ENCODE measurements at regions not wholly inside any gene's neighbourhood (a gene's known extent, or its start where the extent isn't known, plus 50 kb on each side); places are given as distances from the start of the nearest gene placed in this dataset.

DNA sequence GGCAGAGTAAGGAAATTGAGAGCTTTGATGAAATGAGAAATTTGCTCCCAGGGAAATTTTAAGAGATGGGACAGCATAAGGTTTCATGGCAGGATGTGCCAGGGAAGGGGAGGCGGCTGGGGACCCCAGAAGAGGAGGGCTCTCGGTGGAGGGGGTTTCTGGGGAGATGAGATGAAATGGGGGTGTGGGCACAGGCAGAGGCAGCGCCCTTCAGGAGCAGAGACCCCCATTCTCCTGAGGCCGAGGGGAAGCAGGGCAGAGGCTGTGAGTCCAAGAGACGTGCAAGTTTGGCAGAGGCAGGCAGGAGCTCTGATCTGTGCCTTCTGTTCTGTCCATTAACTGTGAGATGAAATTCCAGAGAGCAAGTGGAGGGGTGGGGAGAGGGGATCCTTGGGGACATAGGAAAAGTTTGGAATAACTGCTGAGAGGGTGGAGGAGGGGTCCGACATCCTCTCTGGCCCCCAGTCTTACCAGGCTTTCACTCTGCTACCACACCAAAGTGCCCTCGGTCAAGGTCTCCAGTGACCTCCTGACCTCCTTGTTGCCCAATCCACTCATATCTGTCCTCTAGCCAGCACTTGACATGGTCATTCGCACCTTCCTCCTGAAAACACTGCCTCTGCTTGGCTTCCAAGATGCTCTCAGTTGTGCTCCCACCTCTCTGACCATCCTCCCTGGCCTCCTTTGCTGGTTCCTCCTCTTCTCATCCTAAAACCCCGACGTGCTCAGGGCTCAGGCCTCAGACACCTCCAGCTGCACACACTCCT is 108.1 kb upstream of the MVB12B start:
- no peak overlapping the region for H3K4me3 ChIP-seq (ENCODE audit: low read length)
- TF ChIP-seq, protein P1, sequence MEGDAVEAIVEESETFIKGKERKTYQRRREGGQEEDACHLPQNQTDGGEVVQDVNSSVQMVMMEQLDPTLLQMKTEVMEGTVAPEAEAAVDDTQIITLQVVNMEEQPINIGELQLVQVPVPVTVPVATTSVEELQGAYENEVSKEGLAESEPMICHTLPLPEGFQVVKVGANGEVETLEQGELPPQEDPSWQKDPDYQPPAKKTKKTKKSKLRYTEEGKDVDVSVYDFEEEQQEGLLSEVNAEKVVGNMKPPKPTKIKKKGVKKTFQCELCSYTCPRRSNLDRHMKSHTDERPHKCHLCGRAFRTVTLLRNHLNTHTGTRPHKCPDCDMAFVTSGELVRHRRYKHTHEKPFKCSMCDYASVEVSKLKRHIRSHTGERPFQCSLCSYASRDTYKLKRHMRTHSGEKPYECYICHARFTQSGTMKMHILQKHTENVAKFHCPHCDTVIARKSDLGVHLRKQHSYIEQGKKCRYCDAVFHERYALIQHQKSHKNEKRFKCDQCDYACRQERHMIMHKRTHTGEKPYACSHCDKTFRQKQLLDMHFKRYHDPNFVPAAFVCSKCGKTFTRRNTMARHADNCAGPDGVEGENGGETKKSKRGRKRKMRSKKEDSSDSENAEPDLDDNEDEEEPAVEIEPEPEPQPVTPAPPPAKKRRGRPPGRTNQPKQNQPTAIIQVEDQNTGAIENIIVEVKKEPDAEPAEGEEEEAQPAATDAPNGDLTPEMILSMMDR (conservative IDR thresholded peaks at IDR 0.05; ENCODE audit: low read depth, low read length) = no peak
- no peak for DNase-seq (ENCODE audit: low read depth)

DNA sequence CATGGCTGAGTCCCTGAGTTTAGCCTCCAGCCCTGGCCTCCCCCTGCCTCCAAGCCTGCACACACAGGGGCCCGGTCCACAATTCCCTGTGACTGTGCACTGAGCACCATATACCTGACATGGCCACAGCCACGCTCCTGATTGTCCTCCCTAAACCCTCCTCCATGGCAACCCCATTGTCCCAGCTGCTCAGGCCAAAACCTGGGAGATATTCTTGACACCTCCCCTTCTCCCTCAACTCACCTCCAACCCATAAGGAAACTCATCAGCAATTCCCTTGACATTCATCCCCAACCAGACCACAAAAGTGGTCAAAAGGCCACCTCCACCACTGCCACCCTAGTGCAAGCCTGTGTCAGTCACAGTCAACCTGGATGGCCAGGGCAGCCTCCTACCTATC is 107.5 kb upstream of the MVB12B start:
- TF ChIP-seq, protein P1 (conservative IDR thresholded peaks at IDR 0.05; ENCODE audit: low read depth, low read length) = no peak
- no peak for DNase-seq (ENCODE audit: low read depth)
- no peak overlapping the region for H3K4me3 ChIP-seq (ENCODE audit: low read length)

DNA sequence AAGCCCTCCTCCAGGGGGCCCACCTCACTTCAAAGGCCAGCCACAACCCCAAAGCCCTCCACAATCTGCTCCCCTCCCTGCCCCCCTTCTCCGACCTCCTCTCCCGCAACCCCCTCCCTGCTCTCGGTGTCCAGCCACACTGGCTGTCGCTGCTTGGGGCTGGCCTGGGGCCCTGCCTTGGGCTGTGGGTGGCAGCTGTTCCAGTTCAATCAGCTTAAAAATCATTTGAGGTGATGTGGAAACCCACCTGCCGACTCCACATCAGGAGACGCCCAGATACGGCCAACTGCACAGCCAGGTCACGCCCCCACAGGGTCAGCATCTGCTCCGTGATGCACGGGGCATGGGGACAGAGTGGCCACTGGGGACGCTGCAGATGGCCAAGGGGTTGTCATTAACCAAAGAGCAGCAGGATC is 107.0 kb upstream of the MVB12B start:
- no peak for DNase-seq (ENCODE audit: low read depth)
- no peak overlapping the region for H3K4me3 ChIP-seq (ENCODE audit: low read length)
- TF ChIP-seq, protein P1 (conservative IDR thresholded peaks at IDR 0.05; ENCODE audit: low read depth, low read length) = no peak

DNA sequence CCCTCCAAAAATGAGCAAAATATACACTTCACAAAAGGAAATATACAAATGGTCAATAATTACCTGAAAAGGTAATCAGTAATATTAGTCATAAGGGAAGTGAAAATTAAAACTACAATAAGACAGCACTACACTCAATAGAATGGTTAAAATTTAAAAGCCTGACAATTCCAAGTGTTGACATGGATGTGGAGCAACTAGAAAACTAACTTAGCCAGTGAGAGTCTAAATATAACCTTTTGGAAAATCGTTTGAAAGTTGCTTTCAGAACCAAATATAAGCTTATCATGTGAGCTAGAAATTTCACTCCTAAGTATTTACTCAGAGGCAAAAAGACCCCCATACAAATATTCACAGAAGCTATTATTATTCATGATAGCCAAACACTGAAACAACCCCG is 105.1 kb upstream of the MVB12B start:
- no peak overlapping the region for H3K4me3 ChIP-seq (ENCODE audit: low read length)
- TF ChIP-seq, protein P1 (conservative IDR thresholded peaks at IDR 0.05; ENCODE audit: low read depth, low read length) = no peak
- DNase-seq (ENCODE audit: low read depth) = no peak

DNA sequence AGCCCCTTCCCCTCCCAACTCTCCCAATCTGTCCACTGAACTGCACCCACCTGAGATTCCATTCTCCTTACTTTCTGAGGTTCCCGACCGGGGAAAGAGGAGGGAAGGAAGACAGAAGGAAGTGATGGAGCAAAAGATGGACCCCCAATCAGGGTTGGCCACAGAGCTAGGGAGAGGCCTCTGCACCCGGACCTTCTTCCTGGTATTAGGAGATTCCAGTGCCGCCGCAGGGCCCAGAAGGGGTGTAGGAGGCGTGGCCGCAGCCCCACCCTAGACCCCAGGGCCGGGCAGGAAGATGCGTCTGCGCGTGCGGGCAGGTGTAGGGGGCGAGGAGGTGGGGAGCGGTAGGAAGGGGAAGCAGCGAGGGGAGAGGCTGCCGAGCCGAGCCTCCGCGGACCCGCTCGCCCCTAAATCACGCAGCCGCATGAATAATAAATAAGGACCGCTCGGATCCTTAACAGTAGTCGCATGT is 104.2 kb upstream of the MVB12B start:
- TF ChIP-seq, protein P1 (conservative IDR thresholded peaks at IDR 0.05; ENCODE audit: low read depth, low read length) = no peak
- H3K4me3 ChIP-seq (ENCODE audit: low read length) = no peak overlapping the region
- DNase-seq (ENCODE audit: low read depth) = no peak

DNA sequence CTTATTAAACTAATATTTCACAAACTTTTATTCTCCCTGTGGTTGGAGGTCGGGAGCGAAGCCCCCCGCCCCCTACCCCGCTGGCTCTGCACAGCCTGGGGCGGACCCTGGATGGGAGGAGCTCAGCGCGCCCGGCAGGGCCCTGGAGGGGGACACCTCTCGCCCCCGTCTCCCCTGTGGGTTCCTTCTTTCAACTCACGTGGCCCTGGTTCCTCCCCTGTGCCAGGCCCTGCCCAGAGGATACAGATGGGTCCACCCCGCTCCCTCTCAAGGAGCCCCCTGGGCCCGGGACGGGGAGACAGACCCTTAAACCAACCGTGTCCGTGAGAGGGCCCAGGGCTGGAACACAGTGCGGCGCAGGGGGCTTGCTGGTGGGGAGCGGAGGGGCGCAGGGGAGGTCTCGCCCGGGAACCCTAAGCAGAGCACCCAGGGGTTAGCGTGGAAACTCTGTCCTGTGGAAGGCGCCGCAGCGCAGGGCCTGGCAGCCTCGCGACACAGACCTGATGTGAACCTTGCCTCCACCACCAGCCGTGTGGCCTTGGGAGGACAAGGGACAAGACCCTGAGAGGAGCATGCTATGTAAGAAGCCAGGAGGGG is 103.7 kb upstream of the MVB12B start:
- no peak overlapping the region for H3K4me3 ChIP-seq (ENCODE audit: low read length)
- DNase-seq (ENCODE audit: low read depth) = no peak
- TF ChIP-seq, protein P1 (conservative IDR thresholded peaks at IDR 0.05; ENCODE audit: low read depth, low read length) = no peak

All from retinal pigment epithelial cell (primary cell).